ENCODE measurements at regions not wholly inside any gene's neighbourhood (a gene's known extent, or its start where the extent isn't known, plus 50 kb on each side); places are given as distances from the start of the nearest gene placed in this dataset.

- no peak for DNase-seq (ENCODE audit: low spot score)
These were observed 154.2 kb upstream of the PRMT8 start for GRCh38 chr12:3336606-3337311.

DNA sequence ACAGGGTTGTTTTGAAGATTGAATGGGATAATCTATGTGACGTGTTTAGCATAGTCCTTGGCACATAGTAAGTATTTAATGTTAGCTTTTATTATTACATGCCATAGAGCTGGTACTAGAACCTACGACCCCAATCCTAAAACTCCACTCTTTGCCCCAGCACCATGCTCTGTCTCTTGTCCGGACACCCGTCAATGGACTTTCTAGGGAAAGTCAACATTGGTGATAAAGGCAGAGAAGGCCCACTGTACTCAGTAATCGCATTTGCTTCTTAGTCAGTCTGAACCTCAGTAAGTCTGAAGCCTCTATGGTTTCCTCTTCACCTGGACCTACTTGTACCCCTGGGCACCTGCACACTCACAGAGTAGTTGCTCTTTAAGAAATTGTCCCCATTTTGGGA is 153.1 kb upstream of the PRMT8 start:
- DNase-seq (ENCODE audit: low spot score), result no peak

DNA sequence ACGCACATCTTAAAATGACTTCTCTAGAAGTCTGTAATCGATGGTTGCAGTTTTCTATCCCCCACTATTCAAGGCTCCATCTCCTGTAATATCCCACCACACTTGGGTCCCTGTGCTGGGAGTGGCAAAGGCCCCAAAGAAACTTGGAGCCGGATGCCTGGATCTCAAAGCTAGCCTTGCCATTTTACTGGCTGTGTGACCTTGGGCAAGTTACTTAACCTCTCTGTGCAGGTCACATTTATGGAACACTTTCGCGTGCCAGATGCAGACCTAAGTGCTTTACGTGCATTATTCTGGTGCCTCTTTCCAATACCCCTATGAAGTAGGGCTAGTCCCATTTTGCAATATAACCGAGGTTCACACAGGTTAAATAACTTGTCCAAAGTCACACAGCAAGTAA is 151.8 kb upstream of the PRMT8 start:
- DNase-seq (ENCODE audit: low spot score), result no peak

GRCh38 chr12:3341594-3341993 is 149.4 kb upstream of the PRMT8 start:
- no peak for DNase-seq (ENCODE audit: low spot score)

DNA sequence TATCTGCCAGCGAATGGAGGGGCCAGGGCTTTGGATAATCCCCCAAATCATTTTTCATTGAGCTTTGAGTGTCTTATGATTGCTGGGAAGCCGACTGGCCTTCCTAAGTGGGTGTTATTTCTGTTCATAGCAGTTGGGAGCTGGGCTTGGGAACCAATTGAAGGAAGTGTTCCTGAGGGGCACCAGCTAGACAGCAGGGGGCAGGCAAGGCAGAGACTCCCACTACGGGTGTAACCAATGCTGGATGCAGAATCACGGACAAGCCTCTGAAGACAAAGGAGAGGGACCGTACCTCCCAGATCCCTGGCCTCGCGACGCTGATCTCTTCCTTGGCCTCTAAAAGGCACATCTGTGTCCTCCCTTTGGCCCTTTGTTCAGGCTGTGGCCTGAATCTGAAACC is 149.0 kb upstream of the PRMT8 start:
- peak; percentile 63 for DNase-seq (ENCODE audit: low spot score)

DNA sequence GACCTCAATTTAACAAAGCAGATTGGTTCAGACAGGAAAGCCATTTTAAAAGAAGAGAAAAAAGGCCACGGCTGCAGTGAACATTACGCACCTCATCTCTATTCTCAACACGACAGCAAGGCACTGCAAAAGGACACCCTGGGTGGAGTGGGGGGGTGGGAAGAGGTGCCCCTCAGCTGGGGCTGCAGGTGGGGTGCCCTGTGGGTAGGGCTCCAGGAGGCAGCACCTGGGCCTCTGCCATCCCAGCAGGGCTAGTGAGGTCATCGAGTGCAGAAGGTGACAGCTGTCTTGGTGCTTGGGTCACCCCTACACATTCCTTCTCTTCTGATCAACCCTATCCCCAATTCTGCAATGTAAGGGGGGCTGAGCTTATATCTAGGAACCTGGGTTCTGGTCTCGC is 142.9 kb upstream of the PRMT8 start:
- no peak for DNase-seq (ENCODE audit: low spot score)

GRCh38 chr12:3350432-3350831 is 140.6 kb upstream of the PRMT8 start:
- no peak for DNase-seq (ENCODE audit: low spot score)

DNA sequence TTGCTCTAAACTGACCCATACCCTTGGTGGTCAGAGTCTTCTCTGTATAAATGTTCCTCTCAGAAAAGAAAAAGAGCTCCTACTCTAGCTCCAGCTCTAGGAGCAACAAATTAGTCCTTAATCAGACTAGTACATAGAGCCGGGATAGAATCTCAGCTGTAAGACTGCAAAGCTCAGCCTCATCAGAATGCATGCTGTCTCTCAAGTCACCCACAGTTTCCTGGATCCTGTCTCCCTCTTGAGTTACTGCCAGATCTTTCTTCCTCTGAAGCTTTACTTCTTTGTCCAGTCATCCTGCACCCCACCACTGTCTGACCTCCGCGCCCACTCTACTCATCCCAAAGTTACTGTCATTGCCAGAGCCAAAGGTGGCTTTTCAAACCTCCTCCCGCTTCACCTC is 139.3 kb upstream of the PRMT8 start:
- DNase-seq (ENCODE audit: low spot score), result no peak

DNA sequence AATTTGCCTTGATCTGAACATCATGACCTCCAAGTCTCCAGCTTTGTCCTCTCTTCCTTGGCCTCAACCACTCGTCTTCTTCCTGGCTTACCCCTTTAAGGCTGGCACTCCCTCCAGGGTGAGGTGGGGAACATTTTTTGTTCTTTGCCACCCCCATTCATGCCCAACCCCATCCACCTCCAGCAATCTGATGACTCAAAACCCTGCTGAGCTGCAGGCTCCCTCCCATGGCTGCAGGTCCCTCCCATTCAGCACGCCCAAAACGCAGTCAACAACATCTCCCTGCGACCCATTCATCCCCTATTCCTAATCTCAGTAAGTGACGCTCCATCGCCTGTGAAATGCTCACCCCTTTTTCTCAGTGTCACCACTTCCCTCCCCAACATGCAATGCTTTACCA is 138.8 kb upstream of the PRMT8 start:
- DNase-seq (ENCODE audit: low spot score), result no peak

DNA sequence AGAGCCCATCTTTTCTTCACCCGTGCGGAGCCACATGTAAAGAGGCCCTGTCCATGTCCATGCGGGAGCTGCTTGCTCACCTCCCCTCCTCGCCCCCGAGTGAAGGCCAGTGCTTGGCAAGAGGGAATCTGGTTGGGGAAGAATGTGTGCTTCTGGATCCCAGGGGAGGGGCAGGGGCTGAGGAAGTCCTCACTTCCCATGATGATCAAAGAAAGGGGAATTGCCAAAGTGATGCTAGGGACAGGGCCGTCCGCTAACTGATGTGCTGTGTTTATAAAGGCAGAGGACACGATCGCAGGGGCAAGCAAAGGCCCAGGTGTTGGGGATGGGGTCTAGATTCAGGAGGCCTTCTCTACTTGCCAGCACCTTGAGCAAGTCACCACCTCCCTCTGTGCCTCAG is 137.4 kb upstream of the PRMT8 start:
- no peak for DNase-seq (ENCODE audit: low spot score)

GRCh38 chr12:3354586-3354985 is 136.4 kb upstream of the PRMT8 start:
- no peak for DNase-seq (ENCODE audit: low spot score)

- no peak for DNase-seq (ENCODE audit: low spot score)
These were observed 135.6 kb upstream of the PRMT8 start for GRCh38 chr12:3355378-3355900.

GRCh38 chr12:3357950-3358525 is 133.0 kb upstream of the PRMT8 start:
- DNase-seq (ENCODE audit: low spot score), result no peak

DNA sequence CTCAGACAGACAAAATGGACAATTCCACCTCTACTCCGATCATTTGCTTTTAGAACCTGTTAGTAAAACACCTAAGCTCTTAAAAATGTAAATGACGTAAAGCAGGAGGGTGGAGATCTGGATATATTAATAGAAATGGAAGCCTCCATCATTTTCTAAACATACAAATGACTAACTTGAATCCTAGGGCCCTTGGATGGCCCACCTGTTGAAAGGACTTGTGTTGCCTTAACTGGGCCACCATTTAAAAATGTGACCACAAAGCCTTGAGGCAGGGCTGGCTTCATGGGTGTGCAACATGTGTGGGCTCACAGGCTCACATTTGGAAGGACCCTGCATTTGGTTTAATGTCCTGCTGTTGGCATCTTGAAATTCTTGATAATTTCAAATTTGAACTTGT is 131.5 kb upstream of the PRMT8 start:
- DNase-seq (ENCODE audit: low spot score), result no peak

DNA sequence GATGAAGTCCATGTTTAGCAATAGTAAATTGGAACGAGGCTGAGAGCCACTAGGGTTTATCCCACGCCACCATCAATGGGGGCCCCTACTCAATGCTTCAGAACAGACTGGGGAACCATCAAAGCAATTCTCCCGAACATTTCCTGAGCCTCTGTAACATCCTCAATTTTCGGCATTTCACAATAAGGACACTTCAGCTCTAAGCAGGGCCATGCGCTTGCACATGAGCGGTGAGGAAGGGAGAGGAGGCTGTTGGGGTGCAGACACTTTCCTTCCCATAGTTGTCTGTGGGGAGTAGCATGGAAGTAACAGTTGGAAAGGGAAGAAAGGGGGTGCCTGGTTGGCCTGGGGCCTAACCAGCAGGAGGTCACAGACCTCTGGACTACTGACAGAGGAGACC is 129.9 kb upstream of the PRMT8 start:
- DNase-seq (ENCODE audit: low spot score), result no peak

DNA sequence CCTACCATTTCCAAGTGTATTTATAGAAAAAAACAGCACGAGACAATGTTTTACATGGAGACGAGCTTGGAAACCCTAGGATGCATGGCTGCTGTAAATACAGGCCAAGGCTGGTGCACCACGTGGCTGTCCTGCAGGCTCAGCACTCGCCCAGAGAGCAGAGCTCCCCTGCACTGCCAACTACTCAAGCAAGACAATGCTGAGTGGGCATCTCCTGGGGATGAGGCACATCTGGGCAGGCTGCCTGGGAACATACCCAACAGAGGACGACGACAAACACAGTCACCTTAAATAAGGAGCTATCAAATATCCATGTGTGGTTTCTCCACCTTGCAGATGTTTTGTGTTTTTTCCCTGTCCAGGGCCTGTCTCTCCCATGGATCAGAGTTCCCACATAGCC is 128.3 kb upstream of the PRMT8 start:
- DNase-seq (ENCODE audit: low spot score), result no peak

- DNase-seq (ENCODE audit: low spot score), result no peak
These were observed 127.4 kb upstream of the PRMT8 start for GRCh38 chr12:3363608-3364007.

DNA sequence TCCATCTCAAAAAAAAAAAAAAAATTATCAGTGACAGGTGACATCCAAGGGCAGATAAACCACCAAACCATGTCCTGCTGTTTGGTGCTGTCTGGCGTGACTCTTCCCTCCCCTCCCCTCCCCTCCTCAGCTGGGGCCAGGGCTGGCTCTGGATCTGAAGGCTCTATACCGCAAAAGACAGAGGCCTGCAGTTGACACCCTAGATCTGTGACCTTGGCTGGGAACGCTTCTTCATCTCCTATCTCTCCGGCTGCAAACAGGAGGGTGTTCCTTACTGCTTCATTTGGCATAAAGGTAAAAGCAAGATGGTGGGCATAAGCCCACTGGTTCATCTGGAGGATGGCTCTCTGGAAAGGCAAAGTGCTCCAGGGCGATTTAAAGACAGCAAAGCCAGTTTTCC is 126.8 kb upstream of the PRMT8 start:
- DNase-seq (ENCODE audit: low spot score), result no peak

DNA sequence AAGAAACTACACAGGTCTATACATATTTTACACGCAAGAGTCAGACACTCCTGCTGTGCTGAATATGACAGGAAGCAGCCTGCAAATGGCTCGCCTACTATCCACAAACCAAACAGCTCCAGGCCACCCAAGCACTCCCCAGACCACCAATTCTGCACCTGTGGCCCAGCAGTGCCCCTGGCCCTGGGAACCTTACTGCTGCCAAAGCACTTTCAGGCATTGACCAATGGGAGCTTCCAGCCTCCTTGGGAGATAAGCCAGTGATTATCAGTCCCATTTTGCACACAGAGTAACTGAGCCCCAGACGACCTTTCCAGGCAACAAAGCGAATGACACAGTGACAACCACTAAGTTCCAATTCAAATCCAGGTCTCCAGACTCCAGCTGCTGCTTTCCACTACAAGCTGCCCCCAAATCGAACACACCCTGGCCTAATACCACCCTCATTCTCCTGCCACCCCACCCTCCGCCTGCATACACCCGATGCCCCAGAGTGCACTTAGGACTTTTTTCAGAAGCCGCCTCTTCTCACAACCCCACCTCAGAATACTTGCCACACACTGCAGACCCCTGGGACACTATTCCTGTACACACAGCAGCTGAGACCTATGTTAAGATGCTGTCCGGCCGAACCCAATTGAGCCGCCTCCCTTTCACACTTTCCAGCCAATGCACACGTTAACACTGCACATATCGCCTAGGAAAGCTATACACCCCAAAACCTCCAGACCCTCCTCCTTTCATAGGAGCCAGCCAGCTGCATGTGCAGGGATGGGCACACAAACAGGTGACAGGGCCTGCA is 126.1 kb upstream of the PRMT8 start:
- no peak for DNase-seq (ENCODE audit: low spot score)

GRCh38 chr12:3365463-3366411 is 125.3 kb upstream of the PRMT8 start:
- DNase-seq (ENCODE audit: low spot score), result no peak

DNA sequence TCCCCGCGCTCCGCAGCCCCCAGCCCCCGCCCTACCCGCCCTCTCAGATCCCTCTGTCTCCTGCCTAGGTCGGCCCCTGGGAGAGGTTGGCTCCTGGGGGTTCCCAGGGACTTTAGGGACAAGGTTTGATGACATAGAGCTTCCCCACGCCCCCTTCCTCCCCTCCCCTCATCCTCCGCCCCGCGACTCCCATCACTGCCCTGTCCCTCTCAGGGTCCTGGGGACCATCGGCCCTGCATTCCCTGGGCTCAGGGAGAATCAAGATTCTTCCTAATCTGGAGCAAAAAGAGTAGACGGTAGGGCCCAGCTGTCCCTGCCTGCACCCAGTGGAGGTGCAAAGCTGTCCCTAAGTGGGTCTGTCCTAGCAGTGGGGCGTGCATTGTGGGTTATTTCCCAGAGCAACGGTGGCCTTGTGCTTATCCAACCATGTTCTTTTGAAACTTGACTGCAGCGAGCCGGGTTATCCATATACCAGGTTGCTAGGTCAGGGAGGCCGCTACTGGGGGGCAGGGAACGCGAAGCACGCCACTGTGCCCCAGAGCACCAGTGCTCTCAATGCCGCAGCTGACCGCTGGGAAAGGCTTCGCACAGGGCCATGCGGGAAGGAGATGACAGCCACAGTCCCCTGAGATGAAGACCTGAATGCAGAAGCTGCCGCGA is 124.4 kb upstream of the PRMT8 start:
- DNase-seq (ENCODE audit: low spot score), result no peak

All from AG08395 (cell line).